HepG2 (cell line): ENCODE measurements at regions not wholly inside any gene's neighbourhood (a gene's known extent, or its start where the extent isn't known, plus 50 kb on each side); places are given as distances from the start of the nearest gene placed in this dataset.

Source experiments
- ATAC-seq: fragments of 200-7000 bp; cut with Tn5 transposase; 3 replicates; pipeline ENCODE4 v1.9.1; 2020; ENCODE audit warnings: mild to moderate bottlenecking, moderate library complexity
- BruUV-seq: library from RNA; stranded (reverse); fragments of 400-500 nt; replicated peaks from 2 replicates; lab custom pipeline; 2021; lab: Mats Ljungman, UMichigan
- CTCF ChIA-PET: fragments of 300-600 bp; formaldehyde crosslinking; extraction: SDS; loops from one replicate; lab custom pipeline; 2021; ENCODE audit warnings: low total read pairs, inconsistent platforms, low intra/inter-chr PET ratio; lab: Yijun Ruan, JAX
- POLR2A ChIA-PET: fragments of 350-600 bp; sonication (Branson Sonifier 250); formaldehyde crosslinking; loops from one replicate; lab custom pipeline; 2020; ENCODE audit warnings: antibody characterized with exemption, inconsistent platforms; lab: Yijun Ruan, JAX
- DNase-seq: peaks from one replicate; pipeline ENCODE4 v3.0.0-alpha.2; 2015; ENCODE audit warnings: low spot score
- FAIRE-seq: peaks from 3 replicates; lab custom pipeline; 2011; peaks lifted over from hg19 to GRCh38; lab: Jason Lieb, UNC
- H2AFZ ChIP-seq: one replicate; pipeline ENCODE4 v1.6.1; 2011; ENCODE audit warnings: low read length, inconsistent platforms
- H3K27ac ChIP-seq: fragments of 300-600 bp; 3 replicates; pipeline ENCODE4 v1.8.0; 2011; ENCODE audit warnings: mixed run types, mild to moderate bottlenecking, mixed read lengths, low read length, inconsistent platforms; ENCODE audit not compliant: insufficient read depth; ENCODE audit errors: extremely low read length
- H3K27me3 ChIP-seq, 2 experiments: fragments of 200-600 bp in 1 of 2; 2 replicates in 1 of 2; 3 replicates in 1 of 2; pipeline versions ENCODE4 v1.6.0 to v1.8.0; 2011; ENCODE audit warnings: low read length in 2 of 2, mild to moderate bottlenecking in 2 of 2, moderate library complexity in 2 of 2, inconsistent platforms in 1 of 2; ENCODE audit not compliant: insufficient read depth in 2 of 2, control insufficient read depth in 1 of 2
- H3K36me3 ChIP-seq, 2 experiments: fragments of 200-600 bp in 1 of 2; replicated peaks in 1 of 2; 2 replicates in 1 of 2; 3 replicates in 1 of 2; pipeline versions ENCODE4 v1.5.1 to v1.8.0; 2011; ENCODE audit warnings: low read length in 2 of 2, inconsistent platforms in 1 of 2; ENCODE audit not compliant: insufficient read depth in 2 of 2, control insufficient read depth in 1 of 2
- H3K4me1 ChIP-seq: 2 replicates; pipeline ENCODE4 v1.5.1; 2012; ENCODE audit warnings: low read length, inconsistent platforms; ENCODE audit not compliant: insufficient read depth
- H3K4me2 ChIP-seq: 2 replicates; pipeline ENCODE4 v1.6.0; 2011; ENCODE audit warnings: low read depth, low read length, inconsistent platforms
- H3K4me3 ChIP-seq, 3 experiments: fragments of 200-600 bp in 1 of 3; sonication (generic), shearing (Covaris generic) in 1 of 3; replicated peaks in 1 of 3; 2 replicates each; pipeline ENCODE4 v1.5.1; 2011 to 2016; ENCODE audit warnings: low read length in 3 of 3, inconsistent platforms in 2 of 3, low read depth in 2 of 3, mild to moderate bottlenecking in 2 of 3, control low read depth in 1 of 3, mixed read lengths in 1 of 3; ENCODE audit not compliant: insufficient read depth in 1 of 3
- H3K79me2 ChIP-seq: one replicate; pipeline ENCODE4 v1.6.1; 2011; ENCODE audit warnings: low read length, inconsistent platforms; ENCODE audit not compliant: insufficient read depth
- H3K9ac ChIP-seq: 2 replicates; pipeline ENCODE4 v1.6.0; 2011; ENCODE audit warnings: mild to moderate bottlenecking, low read depth, low read length, inconsistent platforms; ENCODE audit not compliant: insufficient read depth
- H3K9me3 ChIP-seq: 2 replicates; pipeline ENCODE4 v1.5.1; 2012; ENCODE audit warnings: mild to moderate bottlenecking, low read length
- H4K20me1 ChIP-seq: 2 replicates; pipeline ENCODE4 v1.6.0; 2011; ENCODE audit warnings: inconsistent platforms, mild to moderate bottlenecking, low read length, moderate library complexity; ENCODE audit not compliant: insufficient read depth
- CENPT ChIP-seq: sonication (generic); formaldehyde crosslinking; IDR thresholded peaks from 2 replicates; pipeline ENCODE4 v1.8.0; 2022; ENCODE audit warnings: low read depth, mild to moderate bottlenecking, moderate library complexity, missing genetic modification reagents
- ETV6 ChIP-seq: sonication (generic); formaldehyde crosslinking; conservative IDR thresholded peaks from 2 replicates; pipeline ENCODE4 v1.4.0; 2020; ENCODE audit warnings: missing genetic modification reagents
- FOSL1 ChIP-seq: sonication (generic); formaldehyde crosslinking; IDR thresholded peaks from 2 replicates; pipeline ENCODE4 v1.9.0; 2021; ENCODE audit warnings: missing genetic modification reagents, borderline replicate concordance
- FOSL2 ChIP-seq: sonication (generic); formaldehyde crosslinking; IDR thresholded peaks from 2 replicates; pipeline ENCODE4 v1.4.0; 2020; ENCODE audit warnings: missing genetic modification reagents
- HNF4A ChIP-seq: sonication (generic); formaldehyde crosslinking; IDR thresholded peaks from 2 replicates; pipeline ENCODE4 v1.4.0; 2020; ENCODE audit warnings: missing genetic modification reagents
- HNRNPLL ChIP-seq: fragments of 200-400 bp; formaldehyde crosslinking; IDR thresholded peaks from 2 replicates; pipeline ENCODE4 v1.6.1; 2017; ENCODE audit warnings: mild to moderate bottlenecking, low read depth, low read length; ENCODE audit not compliant: poor library complexity, severe bottlenecking
- HOXA3 ChIP-seq: sonication (generic); formaldehyde crosslinking; IDR thresholded peaks from 2 replicates; pipeline ENCODE4 v1.5.0; 2020; ENCODE audit warnings: missing genetic modification reagents
- JUNB ChIP-seq: sonication (generic); formaldehyde crosslinking; IDR thresholded peaks from 2 replicates; pipeline ENCODE4 v1.8.0; 2022; ENCODE audit warnings: missing genetic modification reagents, mild to moderate bottlenecking, borderline replicate concordance
- KLF11 ChIP-seq: IDR thresholded peaks from 2 replicates; pipeline ENCODE4 v1.6.1; 2016; ENCODE audit warnings: missing compliant biosample characterization
- POGZ ChIP-seq: sonication (generic); formaldehyde crosslinking; IDR thresholded peaks from 2 replicates; pipeline ENCODE4 v1.4.0; 2020; ENCODE audit warnings: mild to moderate bottlenecking, missing genetic modification reagents
- SALL1 ChIP-seq: sonication (generic); formaldehyde crosslinking; IDR thresholded peaks from 2 replicates; pipeline ENCODE4 v1.8.0; 2022; ENCODE audit warnings: mild to moderate bottlenecking, missing genetic modification reagents
- THAP11 ChIP-seq: IDR thresholded peaks from 2 replicates; pipeline ENCODE4 v1.6.1; 2016; ENCODE audit warnings: missing biosample characterization, missing genetic modification reagents
- TOE1 ChIP-seq: sonication (generic); formaldehyde crosslinking; IDR thresholded peaks from 2 replicates; pipeline ENCODE4 v1.4.0; 2020; ENCODE audit warnings: mild to moderate bottlenecking, missing genetic modification reagents
- YEATS2 ChIP-seq: sonication (generic); formaldehyde crosslinking; IDR thresholded peaks from 2 replicates; pipeline ENCODE4 v1.4.0; 2020; ENCODE audit warnings: missing genetic modification reagents, borderline replicate concordance
- ZNF143 ChIP-seq: sonication (generic); formaldehyde crosslinking; IDR thresholded peaks from 2 replicates; pipeline ENCODE4 v1.4.0; 2020; ENCODE audit warnings: missing genetic modification reagents
- ZNF224 ChIP-seq: sonication (generic); formaldehyde crosslinking; IDR thresholded peaks from 2 replicates; pipeline ENCODE4 v1.5.0; 2020; ENCODE audit warnings: mild to moderate bottlenecking, missing genetic modification reagents
- ZNF589 ChIP-seq: sonication (generic); formaldehyde crosslinking; conservative IDR thresholded peaks from 2 replicates; pipeline ENCODE4 v1.8.0; 2022; ENCODE audit warnings: mild to moderate bottlenecking, moderate library complexity, missing genetic modification reagents
- ZNF644 ChIP-seq: IDR thresholded peaks from 2 replicates; pipeline ENCODE4 v1.6.1; 2016; ENCODE audit warnings: low read depth
- WGBS: methylation state at CpG from one replicate; pipeline ENCODE4 v1.1.6; 2017; ENCODE audit warnings: low lambda C conversion rate; 5-methylcytosine and 5-hydroxymethylcytosine counted together
- in situ Hi-C: cut with HindIII; loops from 2 replicates; pipeline ENCODE4 v1.10.0; 2017; ENCODE audit warnings: low pct_unique_long_range_greater_than_20kb; ENCODE audit not compliant: extremely low pct_ligation_motif_present
- intact Hi-C: fragments of 100-400 bp; cut with micrococcal nuclease; formaldehyde crosslinking; loops from one replicate; pipeline ENCODE4 v1.10.0; 2022; ENCODE audit not compliant: unreplicated experiment
- TF ChIP-seq, protein P1 (sequence below): sonication (generic); formaldehyde crosslinking; IDR thresholded peaks from 2 replicates; pipeline ENCODE4 v1.8.1; 2023; ENCODE audit warnings: mild to moderate bottlenecking, missing genetic modification reagents

DNA sequence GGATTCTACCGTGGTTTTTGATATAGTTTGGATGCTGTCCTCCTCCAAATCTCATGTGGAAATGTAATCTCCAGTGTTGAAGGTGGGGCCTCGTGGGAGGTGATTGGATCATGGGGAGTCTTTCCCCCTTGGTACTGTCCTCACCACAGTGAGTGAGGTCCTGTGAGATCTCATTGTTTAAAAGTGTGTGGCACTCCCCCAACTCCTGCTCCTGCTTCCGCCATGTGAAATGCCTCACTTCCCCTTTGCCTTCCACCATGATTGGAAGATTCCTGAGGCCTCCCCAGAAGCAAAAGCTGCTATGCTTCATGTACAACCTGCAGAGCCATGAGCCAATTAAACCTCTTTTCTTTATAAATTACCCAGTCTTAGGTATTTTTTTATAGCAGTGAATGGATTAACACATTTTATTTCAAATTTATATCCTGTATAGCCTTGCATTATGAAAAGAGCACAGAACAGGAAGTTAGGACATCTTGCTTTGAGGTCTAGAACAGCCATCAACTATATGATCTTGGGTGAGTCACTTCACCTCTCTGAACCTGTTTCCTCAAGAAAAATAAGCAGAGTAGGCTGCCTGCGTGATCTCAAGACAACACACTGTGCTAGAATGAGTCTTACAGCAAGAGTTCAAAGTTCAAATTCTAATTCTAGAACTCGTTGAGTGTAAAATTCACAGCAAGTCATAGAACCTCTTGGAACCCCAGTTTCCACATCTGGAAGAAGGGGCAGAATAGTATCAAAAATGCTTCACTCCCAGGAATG, 160.9 kb upstream of the EEA1 start:
- H3K36me3 ChIP-seq = no peaks in the 10 kb centered on the region
- ATAC-seq (no peak), DNase-seq (no peak), FAIRE-seq (no peak)
- no TSS peak for BruUV-seq
- no peaks in the 10 kb centered on the region for H4K20me1 ChIP-seq
- no peak overlapping the region for H2AFZ ChIP-seq
- H3K4me3 ChIP-seq = no peak overlapping the region
- no peak overlapping the region for H3K9ac ChIP-seq
- H3K9me3 ChIP-seq = peaks cover 9% of the 10 kb centered on the region; the same call in 1 of the 2 replicates
- intact Hi-C loops (loop anchor here (5.0 kb wide), 1 partner anchor 73 kb away; no protein-coding TSS in a partner anchor), in situ Hi-C loops (no loop called here)
- no peak overlapping the region for H3K27ac ChIP-seq
- TF ChIP-seq POGZ (CRISPR knock-in tag) (0 out of 2 replicates have a peak, but pooled peaks have one; percentile 0), FOSL2 (0 out of 2 replicates have a peak, but pooled peaks have one; percentile 8), HNF4A (peak; percentile 26; the same call in 1 of the 2 replicates), JUNB (CRISPR knock-in tag) (no peak)
- ChIA-PET POLR2A (no interaction called here), CTCF (no interaction called here)
- 93% methylated on average over 4 of the region's 5 CpGs for WGBS
- H3K27me3 ChIP-seq = no peaks in the 10 kb centered on the region
- H3K4me1 ChIP-seq = peaks cover 88% of the 10 kb centered on the region
- no peak overlapping the region for H3K4me2 ChIP-seq
- no peaks in the 10 kb centered on the region for H3K79me2 ChIP-seq

GRCh38 chr12:93090731-93091172, 161.7 kb upstream of the EEA1 start:
- H3K79me2 ChIP-seq = no peaks in the 10 kb centered on the region
- no peak overlapping the region for H3K9ac ChIP-seq
- ChIA-PET CTCF (no interaction called here), POLR2A (no interaction called here)
- no peak overlapping the region for H3K4me2 ChIP-seq
- DNase-seq (no peak), FAIRE-seq (no peak), ATAC-seq (no peak)
- in situ Hi-C loops (no loop called here), intact Hi-C loops (no loop called here)
- no peak overlapping the region for H3K4me3 ChIP-seq
- H4K20me1 ChIP-seq = no peaks in the 10 kb centered on the region
- peaks cover 9% of the 10 kb centered on the region; the same call in 1 of the 2 replicates for H3K9me3 ChIP-seq
- H3K27me3 ChIP-seq = no peaks in the 10 kb centered on the region
- H3K36me3 ChIP-seq = no peaks in the 10 kb centered on the region
- no peak overlapping the region for H2AFZ ChIP-seq
- BruUV-seq = no TSS peak
- H3K4me1 ChIP-seq = peaks cover 86% of the 10 kb centered on the region
- no peak overlapping the region for H3K27ac ChIP-seq
- TF ChIP-seq ZNF644 (CRISPR knock-in tag) = no peak
- no peak for TF ChIP-seq KLF11 (CRISPR knock-in tag)
- no peak for TF ChIP-seq HNRNPLL
- no peak for TF ChIP-seq CENPT (CRISPR knock-in tag)
- TF ChIP-seq, protein P1, sequence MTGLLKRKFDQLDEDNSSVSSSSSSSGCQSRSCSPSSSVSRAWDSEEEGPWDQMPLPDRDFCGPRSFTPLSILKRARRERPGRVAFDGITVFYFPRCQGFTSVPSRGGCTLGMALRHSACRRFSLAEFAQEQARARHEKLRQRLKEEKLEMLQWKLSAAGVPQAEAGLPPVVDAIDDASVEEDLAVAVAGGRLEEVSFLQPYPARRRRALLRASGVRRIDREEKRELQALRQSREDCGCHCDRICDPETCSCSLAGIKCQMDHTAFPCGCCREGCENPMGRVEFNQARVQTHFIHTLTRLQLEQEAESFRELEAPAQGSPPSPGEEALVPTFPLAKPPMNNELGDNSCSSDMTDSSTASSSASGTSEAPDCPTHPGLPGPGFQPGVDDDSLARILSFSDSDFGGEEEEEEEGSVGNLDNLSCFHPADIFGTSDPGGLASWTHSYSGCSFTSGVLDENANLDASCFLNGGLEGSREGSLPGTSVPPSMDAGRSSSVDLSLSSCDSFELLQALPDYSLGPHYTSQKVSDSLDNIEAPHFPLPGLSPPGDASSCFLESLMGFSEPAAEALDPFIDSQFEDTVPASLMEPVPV = no peak
- no peak for TF ChIP-seq FOSL1 (CRISPR knock-in tag)
- no peak for TF ChIP-seq YEATS2 (CRISPR knock-in tag)
- no peak for TF ChIP-seq SALL1 (CRISPR knock-in tag)
- no peak for TF ChIP-seq ZNF589 (CRISPR knock-in tag)
- no peak for TF ChIP-seq ETV6 (CRISPR knock-in tag)
- no peak for TF ChIP-seq ZNF143 (CRISPR knock-in tag)
- no peak for TF ChIP-seq ZNF224 (CRISPR knock-in tag)
- TF ChIP-seq HOXA3 (CRISPR knock-in tag) = no peak
- no peak for TF ChIP-seq THAP11 (CRISPR knock-in tag)
- TF ChIP-seq TOE1 = no peak
